Upper lobe of left lung (tissue), 4 donors: ENCODE measurements at regions not wholly inside any gene's neighbourhood (a gene's known extent, or its start where the extent isn't known, plus 50 kb on each side); places are given as distances from the start of the nearest gene placed in this dataset.

ENCODE experiments used
- CTCF ChIP-seq, 6 experiments: fragments of 450-650 bp in 4 of 6; fragments of 200-600 bp in 2 of 6; sonication (generic) in 2 of 6; IDR thresholded peaks; one replicate each; pipeline ENCODE4 v1.5.1; 2016 to 2019; ENCODE audit warnings: antibody characterized with exemption in 6 of 6
- POLR2A ChIP-seq, 4 donors: fragments of 450-650 bp; IDR thresholded peaks; one replicate each; pipeline ENCODE4 v1.5.1; 2016 to 2017; ENCODE audit warnings: antibody characterized with exemption in 4 of 4, mild to moderate bottlenecking in 2 of 4

- TF ChIP-seq CTCF (IDR thresholded peaks at IDR 0.05): no peak
- no peak for TF ChIP-seq POLR2A (IDR thresholded peaks at IDR 0.05)
Observed at GRCh38 chr7:26439521-26440232, 148.0 kb downstream of the SNX10 start.
